Esophagus muscularis mucosa (tissue), 4 donors: ENCODE measurements at regions not wholly inside any gene's neighbourhood (a gene's known extent, or its start where the extent isn't known, plus 50 kb on each side); places are given as distances from the start of the nearest gene placed in this dataset.
"Not testable (repeated sequence)": the region's sequence is repeated elsewhere in the genome, so short reads cannot be mapped to it uniquely, and the experiment has no call there.

ENCODE experiments used
- EP300 ChIP-seq: sonication (generic); formaldehyde crosslinking; IDR thresholded peaks from one replicate; pipeline ENCODE4 v1.6.1; 2017; ENCODE audit warnings: antibody characterized with exemption
- POLR2AphosphoS5 ChIP-seq, 2 donors: sonication (generic); formaldehyde crosslinking; IDR thresholded peaks; one replicate each; pipeline ENCODE4 v1.6.1; 2017; ENCODE audit warnings: antibody characterized with exemption in 2 of 2
- TF ChIP-seq, protein P1 (sequence below), 3 experiments: fragments of 200-600 bp in 2 of 3; fragments of 450-650 bp in 1 of 3; sonication (generic) in 2 of 3; IDR thresholded peaks; one replicate each; pipeline ENCODE4 v1.5.1; 2017 to 2019; ENCODE audit warnings: antibody characterized with exemption in 3 of 3, mild to moderate bottlenecking in 2 of 3, moderate library complexity in 1 of 3

GRCh38 chr2:89806363-89806762, 1114.9 kb downstream of the RPIA start:
- TF ChIP-seq, protein P1, sequence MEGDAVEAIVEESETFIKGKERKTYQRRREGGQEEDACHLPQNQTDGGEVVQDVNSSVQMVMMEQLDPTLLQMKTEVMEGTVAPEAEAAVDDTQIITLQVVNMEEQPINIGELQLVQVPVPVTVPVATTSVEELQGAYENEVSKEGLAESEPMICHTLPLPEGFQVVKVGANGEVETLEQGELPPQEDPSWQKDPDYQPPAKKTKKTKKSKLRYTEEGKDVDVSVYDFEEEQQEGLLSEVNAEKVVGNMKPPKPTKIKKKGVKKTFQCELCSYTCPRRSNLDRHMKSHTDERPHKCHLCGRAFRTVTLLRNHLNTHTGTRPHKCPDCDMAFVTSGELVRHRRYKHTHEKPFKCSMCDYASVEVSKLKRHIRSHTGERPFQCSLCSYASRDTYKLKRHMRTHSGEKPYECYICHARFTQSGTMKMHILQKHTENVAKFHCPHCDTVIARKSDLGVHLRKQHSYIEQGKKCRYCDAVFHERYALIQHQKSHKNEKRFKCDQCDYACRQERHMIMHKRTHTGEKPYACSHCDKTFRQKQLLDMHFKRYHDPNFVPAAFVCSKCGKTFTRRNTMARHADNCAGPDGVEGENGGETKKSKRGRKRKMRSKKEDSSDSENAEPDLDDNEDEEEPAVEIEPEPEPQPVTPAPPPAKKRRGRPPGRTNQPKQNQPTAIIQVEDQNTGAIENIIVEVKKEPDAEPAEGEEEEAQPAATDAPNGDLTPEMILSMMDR (IDR thresholded peaks at IDR 0.05), result not testable (repeated sequence)
- not testable (repeated sequence) for TF ChIP-seq EP300; POLR2AphosphoS5 (IDR thresholded peaks at IDR 0.05)
